T47D (cell line): ENCODE measurements at regions not wholly inside any gene's neighbourhood (a gene's known extent, or its start where the extent isn't known, plus 50 kb on each side); places are given as distances from the start of the nearest gene placed in this dataset.
"Not testable (repeated sequence)": the region's sequence is repeated elsewhere in the genome, so short reads cannot be mapped to it uniquely, and the experiment has no call there.

Experiments
- DNase-seq, 2 experiments: peaks; one replicate each; pipeline versions ENCODE4 v3.0.0 to v3.0.0-alpha.2; 2011 to 2012; ENCODE audit warnings: low read depth in 1 of 2, low spot score in 1 of 2
- JUND ChIP-seq: IDR thresholded peaks from 2 replicates; pipeline ENCODE4 v1.6.1; 2012; ENCODE audit warnings: low read depth
- in situ Hi-C: cut with HindIII; loops from 2 replicates; pipeline ENCODE4 v1.10.0; 2016; ENCODE audit warnings: low sequenced_read_pairs, low pct_unique_long_range_greater_than_20kb

DNA sequence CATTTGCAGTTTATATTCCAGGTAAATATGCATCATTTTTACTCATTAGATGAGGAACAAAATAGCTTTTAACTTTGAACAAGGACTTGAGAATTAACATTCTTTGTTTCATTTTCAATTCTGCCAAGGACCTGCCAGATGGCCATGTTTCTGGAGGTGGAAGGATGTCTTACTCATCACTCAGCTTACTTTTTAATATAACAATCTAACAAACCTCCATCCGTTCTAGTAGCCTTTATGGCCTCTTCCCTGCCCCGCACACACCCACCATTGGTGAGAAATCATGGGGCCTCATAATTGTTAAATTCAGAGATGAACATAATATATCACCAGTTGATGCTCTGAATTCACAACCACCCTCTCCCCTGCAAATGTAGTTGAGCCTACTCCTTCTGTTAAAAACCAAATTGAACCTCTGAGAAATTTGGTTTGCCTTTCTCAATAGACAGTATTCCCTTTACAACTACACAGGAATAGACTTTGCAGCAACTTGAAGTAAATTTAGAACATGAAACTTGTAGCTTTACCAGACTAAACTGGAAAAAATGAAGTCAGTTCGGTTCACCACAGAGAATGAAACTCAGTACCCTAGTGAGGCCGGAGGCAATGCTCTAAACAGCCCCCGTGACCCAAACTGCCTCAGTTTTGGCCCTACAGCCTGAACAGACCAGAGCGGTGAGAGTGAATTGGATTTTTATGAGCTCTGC lies 50.1 kb upstream of the ACSL4 start:
- TF ChIP-seq JUND = no peak
- in situ Hi-C loops = no loop called here
- DNase-seq = no peak

DNA sequence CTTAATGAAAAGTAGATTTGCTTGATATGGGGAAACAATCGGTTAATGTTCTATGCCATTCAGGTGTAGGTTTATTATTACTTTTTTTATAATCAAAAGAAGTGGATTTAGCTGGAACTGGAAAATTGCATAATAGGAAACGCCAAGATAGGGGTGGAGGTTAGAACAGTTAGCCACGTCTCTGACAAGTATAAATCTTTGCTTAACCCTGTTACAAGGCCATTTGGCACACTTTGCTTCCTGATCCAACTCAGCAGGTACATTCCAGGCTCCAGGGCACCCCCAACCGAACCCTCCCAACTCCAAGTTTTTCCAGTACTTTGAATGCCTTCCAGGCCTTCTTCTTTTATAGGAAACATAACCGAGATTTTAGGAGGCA lies 50.6 kb upstream of the ACSL4 start:
- no peak for TF ChIP-seq JUND
- no peak for DNase-seq

DNA sequence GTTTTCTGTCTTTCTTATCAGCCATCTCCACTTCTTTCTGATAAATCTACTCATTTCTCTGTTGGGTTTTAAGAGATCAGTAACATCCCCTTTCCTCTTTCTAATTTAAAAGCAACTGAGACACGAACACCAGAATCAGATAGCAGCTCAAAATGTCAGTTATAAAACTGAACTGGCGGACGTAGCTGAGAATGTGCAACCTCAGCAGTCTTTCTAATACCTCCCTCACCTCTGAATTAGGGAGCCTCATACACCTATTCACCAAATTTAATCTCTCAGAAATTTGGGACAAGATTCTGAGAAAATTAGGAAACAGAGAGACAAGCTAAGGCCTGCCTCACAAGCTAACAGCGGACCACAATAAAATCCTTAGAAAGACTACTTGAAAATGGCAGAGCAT lies 52.0 kb upstream of the ACSL4 start:
- in situ Hi-C loops = no loop called here
- DNase-seq = no peak
- no peak for TF ChIP-seq JUND

More for the DNA sequence above, 50.6 kb upstream of the ACSL4 start:
- in situ Hi-C loops = no loop called here

DNA sequence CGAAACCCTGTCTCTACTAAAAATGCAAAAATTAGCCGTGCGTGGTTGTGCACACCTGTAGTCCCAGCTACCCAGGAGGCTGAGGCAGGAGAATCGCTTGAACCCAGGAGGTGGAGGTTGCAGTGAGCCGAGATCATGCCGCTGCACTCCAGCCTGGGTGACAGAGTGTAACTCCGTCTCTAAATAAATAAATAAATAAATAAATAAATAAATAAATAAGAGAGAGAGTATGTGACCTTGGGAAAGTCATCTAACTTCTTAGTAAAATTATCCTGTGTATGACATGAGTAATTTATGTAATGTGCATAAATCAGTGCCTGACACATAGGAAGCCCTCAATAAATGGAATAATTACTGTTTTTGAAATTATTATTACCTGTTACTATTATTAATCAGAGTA lies 57.5 kb upstream of the ACSL4 start:
- in situ Hi-C loops = not testable (repeated sequence)

DNA sequence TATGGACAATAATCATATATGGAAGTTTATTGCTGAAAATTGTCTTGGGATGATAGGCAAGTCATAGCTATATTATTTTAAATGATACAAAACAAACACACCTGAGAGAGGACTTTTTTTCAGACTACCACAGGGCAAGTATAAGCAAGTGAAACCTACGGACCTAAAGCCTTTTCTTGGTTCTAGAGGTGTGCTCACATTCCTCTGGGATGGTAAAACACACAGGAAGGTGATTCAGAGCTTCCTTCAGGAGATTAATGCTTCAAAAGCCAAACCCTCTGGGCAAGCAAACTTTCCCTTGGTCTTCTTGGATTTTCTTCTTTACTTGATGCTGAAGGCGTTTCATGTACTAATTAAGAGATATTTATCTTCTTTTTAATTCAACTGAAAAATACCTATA lies 60.1 kb upstream of the ACSL4 start:
- in situ Hi-C loops = no loop called here
- no peak for DNase-seq

More for the DNA sequence above, 57.5 kb upstream of the ACSL4 start:
- not testable (repeated sequence) for DNase-seq

DNA sequence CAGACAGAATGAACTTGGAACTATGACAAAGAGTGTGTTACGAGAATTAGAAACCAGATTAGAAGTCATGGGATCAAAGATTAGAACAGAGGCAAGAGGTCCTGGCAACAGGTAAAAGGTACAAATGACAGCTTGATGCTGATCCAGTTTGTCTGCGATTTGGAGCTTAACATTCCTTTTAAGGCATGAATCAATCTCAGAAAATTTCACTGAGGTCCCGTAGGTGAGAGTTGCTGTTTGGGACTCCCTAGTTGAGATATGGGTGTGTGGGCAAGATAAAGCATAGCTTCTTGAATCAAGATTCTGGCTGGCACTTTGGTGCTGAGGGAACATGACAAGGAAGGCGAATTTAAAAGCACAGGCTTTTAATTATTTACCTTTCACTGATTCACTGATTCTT lies 62.6 kb upstream of the ACSL4 start:
- no peak for TF ChIP-seq JUND
- no peak for DNase-seq
- in situ Hi-C loops = no loop called here

More for the DNA sequence above, 60.1 kb upstream of the ACSL4 start:
- TF ChIP-seq JUND = no peak

DNA sequence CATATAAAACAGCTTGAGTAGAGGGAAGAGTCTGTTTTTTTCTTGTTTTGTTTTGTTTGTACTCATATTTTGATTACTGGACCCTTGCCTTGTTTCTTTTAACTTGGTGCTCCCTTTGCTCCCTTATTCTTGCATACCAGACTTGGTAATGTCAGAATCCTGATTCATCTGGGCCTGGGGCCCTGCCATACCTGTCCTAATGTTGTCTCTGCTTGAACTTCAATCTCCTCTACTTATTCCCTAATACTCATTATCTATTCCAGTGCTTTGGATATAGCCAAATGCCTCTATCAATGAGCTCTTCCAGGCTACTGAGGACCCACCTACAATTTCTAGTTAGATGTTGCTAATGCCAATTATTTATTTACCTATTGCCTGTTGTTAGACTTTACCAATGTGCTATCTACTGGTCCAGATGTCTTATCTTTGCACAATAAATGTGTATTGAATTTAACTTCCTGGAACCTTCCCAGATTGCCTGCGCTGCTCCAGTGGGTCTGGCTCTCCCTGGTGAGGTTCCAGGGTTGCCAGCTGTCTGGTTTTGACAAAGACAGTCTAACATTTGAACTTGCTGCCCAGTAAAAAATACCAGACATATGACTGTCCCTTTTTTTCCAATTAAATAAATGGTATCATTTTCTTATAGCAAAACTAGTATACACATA lies 64.4 kb upstream of the ACSL4 start:
- no peak for DNase-seq
- in situ Hi-C loops = no loop called here
- TF ChIP-seq JUND = no peak

DNA sequence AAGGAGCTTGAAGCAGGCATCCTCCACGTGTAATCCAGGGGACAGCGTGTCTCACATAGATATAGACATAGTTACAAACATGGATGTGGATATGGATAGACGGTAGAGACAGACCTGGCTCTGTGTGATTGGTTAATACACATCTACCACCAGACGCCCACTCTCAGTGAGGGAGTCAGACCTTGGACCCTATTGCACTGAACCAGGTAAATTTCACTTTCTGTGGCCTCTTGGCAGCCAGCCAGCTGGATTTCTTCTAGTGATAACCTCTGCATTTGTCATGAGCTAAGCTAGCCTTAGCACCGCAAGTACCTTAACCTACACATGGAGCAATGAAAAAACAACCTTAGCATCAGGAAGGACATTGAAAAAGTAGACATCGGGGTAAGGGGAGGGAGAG lies 79.2 kb upstream of the ACSL4 start:
- in situ Hi-C loops = no loop called here
- no peak for TF ChIP-seq JUND
- no peak for DNase-seq

DNA sequence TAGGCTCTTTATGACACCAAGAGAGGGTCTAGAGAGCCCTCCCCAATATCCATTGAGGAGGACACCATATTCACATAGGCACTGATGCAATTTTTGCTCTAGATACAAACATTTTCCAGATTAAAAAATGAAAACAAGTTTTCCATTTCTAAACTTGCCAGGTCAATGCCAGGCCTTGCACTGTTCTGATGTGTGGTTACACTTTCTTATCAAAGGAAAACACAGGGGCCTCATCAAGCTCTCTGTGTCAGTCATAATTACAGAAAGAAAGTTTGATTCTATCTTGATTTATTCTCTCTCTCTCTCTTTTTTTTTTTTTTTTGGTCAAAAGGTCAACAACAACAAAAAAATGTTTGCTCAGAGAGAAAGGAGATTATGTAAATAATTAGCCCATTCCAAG lies 80.2 kb upstream of the ACSL4 start:
- in situ Hi-C loops = no loop called here
- no peak for TF ChIP-seq JUND
- no peak for DNase-seq

DNA sequence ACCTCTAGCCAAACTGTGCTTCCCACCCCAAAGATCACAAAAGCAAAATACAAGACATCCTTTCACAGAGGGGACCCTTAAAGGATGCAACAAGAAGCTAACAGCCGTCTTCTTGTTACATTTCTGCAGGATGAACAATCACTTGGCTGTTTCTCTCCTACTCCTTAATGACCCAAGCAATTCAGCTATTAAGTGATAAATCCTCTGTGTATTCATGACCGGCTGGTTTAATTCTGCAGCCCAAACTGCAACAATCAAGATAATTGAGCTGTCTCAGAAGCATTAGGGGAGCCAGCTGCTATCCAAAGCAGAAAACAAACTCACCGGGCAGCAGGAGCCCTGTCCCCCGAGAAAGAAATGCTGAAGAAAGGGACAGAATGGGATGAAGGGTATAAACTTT lies 85.9 kb upstream of the ACSL4 start:
- no peak for DNase-seq
- in situ Hi-C loops = no loop called here
- no peak for TF ChIP-seq JUND

DNA sequence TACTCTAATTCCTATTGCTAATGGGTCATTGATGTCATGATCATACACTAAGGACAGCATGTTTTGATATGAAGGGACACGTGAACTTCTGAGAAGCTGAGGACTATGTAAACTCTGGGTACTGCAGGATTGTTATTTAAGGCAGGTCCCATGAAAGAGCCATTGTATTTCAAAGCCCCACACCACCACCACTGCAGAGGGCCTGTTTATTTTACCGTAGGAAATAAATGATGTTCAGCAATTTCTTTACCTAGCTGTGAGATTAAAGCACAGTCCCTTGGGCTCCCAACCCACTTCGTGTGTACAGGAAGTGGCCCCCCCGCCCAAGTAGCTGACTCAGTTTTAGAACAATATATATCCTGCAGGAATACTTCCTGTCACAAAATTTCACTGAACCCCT lies 89.8 kb upstream of the ACSL4 start:
- in situ Hi-C loops = no loop called here
- TF ChIP-seq JUND = no peak
- no peak for DNase-seq

DNA sequence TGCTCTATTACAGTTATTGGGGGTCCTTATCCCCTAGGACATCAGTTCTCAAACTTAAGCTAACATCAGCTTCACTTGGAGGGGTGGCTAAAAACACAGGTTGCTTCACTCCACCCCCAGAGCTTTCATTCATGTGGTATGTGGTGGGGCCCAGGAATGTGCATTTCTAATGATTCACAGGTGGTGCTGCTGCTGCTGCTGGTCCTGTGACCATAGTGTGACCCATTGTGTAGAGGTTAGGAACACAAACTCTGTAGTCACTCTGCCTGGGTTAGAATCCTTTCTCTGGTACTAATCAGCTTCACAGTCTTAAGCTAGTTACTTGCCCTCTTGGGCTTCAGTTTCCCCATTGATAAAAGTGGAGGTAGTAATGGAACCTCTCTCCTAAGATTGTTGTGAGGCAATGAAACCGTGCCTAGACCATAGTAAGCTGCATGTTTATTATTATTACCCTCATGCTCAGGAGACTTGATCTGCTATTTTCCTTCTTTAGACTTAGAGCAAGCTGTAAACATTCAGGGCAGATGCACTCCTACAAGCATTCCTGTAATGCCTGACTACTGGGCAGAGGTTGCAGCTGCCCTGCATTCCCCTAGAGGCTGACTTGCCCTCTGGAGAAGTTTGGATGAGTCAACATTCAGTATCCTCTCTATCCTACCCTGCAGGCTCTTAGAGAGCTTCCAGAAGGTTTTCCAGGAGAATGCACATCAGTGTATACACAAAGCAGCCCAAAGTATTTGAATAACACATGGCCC lies 94.1 kb upstream of the ACSL4 start:
- no peak for TF ChIP-seq JUND
- in situ Hi-C loops = no loop called here
- peak in 1 of 2 experiments; percentile 7 for DNase-seq

DNA sequence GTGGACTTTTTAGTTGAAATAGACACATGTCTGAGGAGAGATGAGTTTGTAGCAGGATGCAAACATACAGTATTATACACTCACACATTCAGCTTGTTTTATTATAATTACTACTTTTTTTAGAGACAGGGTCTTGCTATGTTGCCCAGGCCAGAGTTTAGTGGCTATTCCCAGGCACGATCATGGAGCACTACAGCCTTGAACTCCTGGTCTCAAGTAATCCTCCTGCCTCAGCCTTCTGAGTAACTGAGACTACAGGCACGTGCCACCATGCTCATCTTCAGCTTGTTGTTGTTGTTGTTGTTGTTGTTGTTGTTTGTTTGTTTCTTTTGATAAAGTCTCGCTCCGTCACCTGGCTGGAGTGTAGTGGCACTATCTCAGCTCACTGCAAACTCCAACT lies 94.7 kb upstream of the ACSL4 start:
- TF ChIP-seq JUND = no peak
- no peak for DNase-seq
- in situ Hi-C loops = no loop called here
